ENCODE measurements at regions not wholly inside any gene's neighbourhood (a gene's known extent, or its start where the extent isn't known, plus 50 kb on each side); places are given as distances from the start of the nearest gene placed in this dataset.

DNA sequence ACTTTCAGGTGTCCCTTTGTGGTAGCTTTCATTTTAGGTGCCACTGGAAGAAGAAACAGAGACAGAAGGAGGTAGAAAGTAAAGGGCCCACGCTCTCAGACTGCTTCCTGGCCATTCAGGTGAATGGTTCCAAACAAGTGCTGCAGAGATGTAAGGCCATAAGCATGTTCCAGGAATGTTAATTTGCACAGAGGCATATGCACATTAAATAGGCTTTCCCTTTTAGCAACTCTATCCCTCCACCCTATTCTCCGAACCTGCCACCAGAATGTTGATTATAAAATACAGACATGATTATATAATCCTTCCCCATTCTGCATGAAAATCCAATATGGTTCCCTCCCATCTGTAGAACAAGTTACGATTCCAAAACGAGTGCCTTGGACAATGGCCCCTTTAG lies 297.2 kb downstream of the C6orf118 start:
- TF ChIP-seq, protein P1, sequence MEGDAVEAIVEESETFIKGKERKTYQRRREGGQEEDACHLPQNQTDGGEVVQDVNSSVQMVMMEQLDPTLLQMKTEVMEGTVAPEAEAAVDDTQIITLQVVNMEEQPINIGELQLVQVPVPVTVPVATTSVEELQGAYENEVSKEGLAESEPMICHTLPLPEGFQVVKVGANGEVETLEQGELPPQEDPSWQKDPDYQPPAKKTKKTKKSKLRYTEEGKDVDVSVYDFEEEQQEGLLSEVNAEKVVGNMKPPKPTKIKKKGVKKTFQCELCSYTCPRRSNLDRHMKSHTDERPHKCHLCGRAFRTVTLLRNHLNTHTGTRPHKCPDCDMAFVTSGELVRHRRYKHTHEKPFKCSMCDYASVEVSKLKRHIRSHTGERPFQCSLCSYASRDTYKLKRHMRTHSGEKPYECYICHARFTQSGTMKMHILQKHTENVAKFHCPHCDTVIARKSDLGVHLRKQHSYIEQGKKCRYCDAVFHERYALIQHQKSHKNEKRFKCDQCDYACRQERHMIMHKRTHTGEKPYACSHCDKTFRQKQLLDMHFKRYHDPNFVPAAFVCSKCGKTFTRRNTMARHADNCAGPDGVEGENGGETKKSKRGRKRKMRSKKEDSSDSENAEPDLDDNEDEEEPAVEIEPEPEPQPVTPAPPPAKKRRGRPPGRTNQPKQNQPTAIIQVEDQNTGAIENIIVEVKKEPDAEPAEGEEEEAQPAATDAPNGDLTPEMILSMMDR (IDR thresholded peaks at IDR 0.05; ENCODE audit: low read depth, low read length, poor library complexity, severe bottlenecking): no peak
- no peak for TF ChIP-seq EZH2phosphoT487 (IDR thresholded peaks at IDR 0.05; ENCODE audit: borderline replicate concordance, low read length)
